GM12801 (cell line): ENCODE measurements at regions not wholly inside any gene's neighbourhood (a gene's known extent, or its start where the extent isn't known, plus 50 kb on each side); places are given as distances from the start of the nearest gene placed in this dataset.

Experiments
- CTCF ChIP-seq: IDR thresholded peaks from one replicate; pipeline ENCODE4 v1.5.1; 2011; ENCODE audit warnings: control low read depth; ENCODE audit not compliant: insufficient read length; ENCODE audit errors: extremely low read depth

- no peak for TF ChIP-seq CTCF
Observed at GRCh38 chr11:19409307-19409706, 168.6 kb upstream of the E2F8 start.

GRCh38 chr11:19407677-19408270 lies 167.0 kb upstream of the E2F8 start:
- no peak for TF ChIP-seq CTCF

GRCh38 chr11:19405966-19406365 lies 165.2 kb upstream of the E2F8 start:
- no peak for TF ChIP-seq CTCF

GRCh38 chr11:19404787-19405186 lies 164.0 kb upstream of the E2F8 start:
- TF ChIP-seq CTCF: no peak

GRCh38 chr11:19403196-19403895 lies 162.6 kb upstream of the E2F8 start:
- TF ChIP-seq CTCF: no peak

GRCh38 chr11:19400296-19400695 lies 159.6 kb upstream of the E2F8 start:
- TF ChIP-seq CTCF: no peak

- no peak for TF ChIP-seq CTCF
Observed at GRCh38 chr11:19398772-19399527, 158.2 kb upstream of the E2F8 start.
